GM12878 (cell line): ENCODE measurements at regions not wholly inside any gene's neighbourhood (a gene's known extent, or its start where the extent isn't known, plus 50 kb on each side); places are given as distances from the start of the nearest gene placed in this dataset.

ENCODE experiments used
- ATAC-seq: fragments of 200-7000 bp; cut with Tn5 transposase; 3 replicates; pipeline ENCODE4 v1.9.1; 2020; ENCODE audit warnings: mild to moderate bottlenecking, moderate library complexity
- BruUV-seq: library from RNA; stranded (reverse); fragments of 400-500 nt; replicated peaks from 2 replicates; lab custom pipeline; 2021; lab: Mats Ljungman, UMichigan
- CTCF ChIA-PET: fragments of 300-600 bp; sonication (Branson Sonifier 250); formaldehyde crosslinking; extraction: SDS; loops from one replicate; lab custom pipeline; 2021; ENCODE audit warnings: inconsistent platforms; lab: Yijun Ruan, JAX
- POLR2A ChIA-PET: fragments of 350-600 bp; formaldehyde crosslinking; extraction: SDS; loops from one replicate; lab custom pipeline; 2021; ENCODE audit warnings: inconsistent platforms; lab: Charles Lee
- RAD21 ChIA-PET: fragments of 300-600 bp; sonication (Branson Sonifier 250); formaldehyde crosslinking; loops from one replicate; lab custom pipeline; 2023; ENCODE audit warnings: antibody characterized with exemption; ENCODE audit not compliant: unreplicated experiment; lab: Charles Lee
- SMC1A ChIA-PET: fragments of 300-600 bp; sonication (Branson Sonifier 250); formaldehyde crosslinking; loops from one replicate; lab custom pipeline; 2023; ENCODE audit not compliant: unreplicated experiment, uncharacterized antibody; lab: Charles Lee
- DNase-seq: peaks from one replicate; pipeline ENCODE4 v3.0.0-alpha.2; 2011; ENCODE audit warnings: low read depth, low spot score
- FAIRE-seq: peaks from 3 replicates; lab custom pipeline; 2011; peaks lifted over from hg19 to GRCh38; lab: Jason Lieb, UNC
- H2AFZ ChIP-seq: 2 replicates; pipeline ENCODE4 v1.6.0; 2011; ENCODE audit warnings: low read depth, low read length, control low read depth; ENCODE audit not compliant: control insufficient read depth
- H3K27ac ChIP-seq: 2 replicates; pipeline ENCODE4 v1.5.1; 2011; ENCODE audit warnings: control low read depth; ENCODE audit not compliant: control insufficient read depth, insufficient read depth
- H3K27me3 ChIP-seq, 2 experiments: replicated peaks in 1 of 2; 2 replicates each; pipeline versions ENCODE4 v1.6.0 to v1.6.1; 2011; ENCODE audit warnings: low read length in 1 of 2; ENCODE audit not compliant: control insufficient read depth in 2 of 2, insufficient read depth in 2 of 2
- H3K36me3 ChIP-seq, 2 experiments: 2 replicates each; pipeline ENCODE4 v1.5.1; 2011; ENCODE audit warnings: low read length in 1 of 2; ENCODE audit not compliant: control insufficient read depth in 2 of 2, insufficient read depth in 2 of 2
- H3K4me1 ChIP-seq: 2 replicates; pipeline ENCODE4 v1.6.1; 2011; ENCODE audit warnings: mild to moderate bottlenecking, low read length, moderate library complexity, mixed read lengths; ENCODE audit not compliant: control insufficient read depth, insufficient read depth
- H3K4me2 ChIP-seq: 2 replicates; pipeline ENCODE4 v1.6.0; 2011; ENCODE audit warnings: control low read depth; ENCODE audit not compliant: control insufficient read depth, insufficient read depth
- H3K4me3 ChIP-seq: fragments of 200-600 bp; sonication (generic); 2 replicates; pipeline ENCODE4 v1.5.1; 2016
- H3K79me2 ChIP-seq: 2 replicates; pipeline ENCODE4 v1.6.0; 2011; ENCODE audit warnings: low read length; ENCODE audit not compliant: control insufficient read depth, insufficient read depth
- H3K9ac ChIP-seq: 2 replicates; pipeline ENCODE4 v1.8.0; 2011; ENCODE audit warnings: low read length, control low read depth, mixed read lengths; ENCODE audit not compliant: control insufficient read depth, insufficient read depth
- H3K9me3 ChIP-seq: replicated peaks from 3 replicates; pipeline ENCODE4 v1.5.1; 2011; ENCODE audit warnings: mild to moderate bottlenecking, low read length; ENCODE audit not compliant: control insufficient read depth, insufficient read depth
- H4K20me1 ChIP-seq: 2 replicates; pipeline ENCODE4 v1.6.0; 2011; ENCODE audit not compliant: control insufficient read depth, insufficient read depth
- CHD1 ChIP-seq: IDR thresholded peaks from 2 replicates; pipeline ENCODE4 v1.6.1; 2012; ENCODE audit warnings: low read depth, low read length, improper control_type of control experiment
- CHD4 ChIP-seq: fragments of 200-600 bp; sonication (generic); IDR thresholded peaks from 2 replicates; pipeline ENCODE4 v1.6.1; 2016; ENCODE audit warnings: mild to moderate bottlenecking
- CREB1 ChIP-seq: IDR thresholded peaks from 2 replicates; pipeline ENCODE4 v1.6.1; 2012; ENCODE audit warnings: low read depth, mild to moderate bottlenecking, inconsistent platforms
- DPF2 ChIP-seq: fragments of 450-650 bp; IDR thresholded peaks from 2 replicates; pipeline ENCODE4 v1.6.1; 2017; ENCODE audit warnings: mild to moderate bottlenecking
- MYC ChIP-seq: IDR thresholded peaks from 2 replicates; pipeline ENCODE4 v1.6.1; 2011; ENCODE audit warnings: mild to moderate bottlenecking, low read length, moderate library complexity, inconsistent platforms; ENCODE audit not compliant: insufficient read depth, insufficient replicate concordance, insufficient read length, severe bottlenecking
- NRF1 ChIP-seq: conservative IDR thresholded peaks from 2 replicates; pipeline ENCODE4 v1.6.1; 2011; ENCODE audit warnings: mild to moderate bottlenecking, low read depth, low read length, improper control_type of control experiment
- PBX3 ChIP-seq: IDR thresholded peaks from 2 replicates; pipeline ENCODE4 v1.6.1; 2011; ENCODE audit warnings: mild to moderate bottlenecking, low read depth, low read length, moderate library complexity; ENCODE audit not compliant: insufficient replicate concordance
- USF2 ChIP-seq: IDR thresholded peaks from 2 replicates; pipeline ENCODE4 v1.6.1; 2011; ENCODE audit warnings: low read depth, low read length, improper control_type of control experiment, borderline replicate concordance
- WRNIP1 ChIP-seq: IDR thresholded peaks from 2 replicates; pipeline ENCODE4 v1.6.1; 2011; ENCODE audit warnings: low read depth, low read length, improper control_type of control experiment, borderline replicate concordance
- ZBED1 ChIP-seq: IDR thresholded peaks from 2 replicates; pipeline ENCODE4 v1.6.1; 2016; ENCODE audit warnings: borderline replicate concordance
- ZBTB33 ChIP-seq: fragments of 450-650 bp; IDR thresholded peaks from 2 replicates; pipeline ENCODE4 v1.6.1; 2017; ENCODE audit warnings: mild to moderate bottlenecking
- WGBS: methylation state at CpG from one replicate; pipeline ENCODE4 v1.1.6; 2016; ENCODE audit warnings: low lambda C conversion rate; ENCODE audit not compliant: insufficient replicate concordance, insufficient coverage; ENCODE audit errors: missing lambda C conversion rate; 5-methylcytosine and 5-hydroxymethylcytosine counted together
- in situ Hi-C: fragments of 300-500 bp; cut with MboI; formaldehyde crosslinking; loops from 9 replicates; pipeline ENCODE4 v1.14.3; 2018; ENCODE audit warnings: mixed read lengths
- intact Hi-C: fragments of 100-400 bp; cut with micrococcal nuclease; formaldehyde crosslinking; loops from one replicate; pipeline ENCODE4 v1.14.2; 2022; ENCODE audit not compliant: unreplicated experiment

DNA sequence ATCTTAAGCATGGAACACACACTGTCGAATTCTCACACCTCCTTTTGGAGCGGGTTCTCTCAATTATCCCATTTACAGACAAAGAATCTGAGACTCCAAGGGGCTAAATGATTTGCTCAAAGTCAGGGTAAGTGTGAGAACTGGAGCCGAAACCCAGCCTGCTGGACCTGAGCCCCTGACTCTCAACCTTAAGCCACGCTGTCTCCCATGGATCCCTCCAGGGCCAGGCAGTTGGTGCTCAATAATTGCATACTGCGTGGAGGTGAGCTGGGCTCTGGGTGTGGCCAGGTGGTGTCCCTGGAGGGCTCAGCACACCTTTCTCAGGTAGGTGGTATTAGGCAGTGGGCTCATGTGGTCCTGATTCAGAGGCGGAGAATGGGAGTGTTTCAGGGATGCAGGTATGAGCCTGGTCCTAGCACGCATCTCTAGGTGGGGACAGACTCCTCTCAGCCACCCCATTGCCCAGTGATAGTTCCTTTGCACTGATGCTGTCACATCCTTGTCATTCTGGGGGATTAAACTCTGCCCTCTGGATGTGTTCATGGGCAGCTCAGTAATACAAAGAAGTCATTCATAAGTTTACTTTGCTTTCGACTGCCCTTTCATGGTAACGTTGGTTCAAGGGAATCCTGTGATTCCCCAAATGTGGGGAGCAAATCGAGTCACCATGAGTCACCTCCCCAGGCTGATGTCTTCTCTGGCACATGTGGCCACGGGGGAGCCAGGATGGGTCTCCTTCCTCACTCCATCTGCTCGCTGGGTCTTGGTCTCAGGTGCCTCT is 399.5 kb upstream of the TNRC6C start:
- WGBS, result 8% methylated on average over 12 of the region's 12 CpGs

DNA sequence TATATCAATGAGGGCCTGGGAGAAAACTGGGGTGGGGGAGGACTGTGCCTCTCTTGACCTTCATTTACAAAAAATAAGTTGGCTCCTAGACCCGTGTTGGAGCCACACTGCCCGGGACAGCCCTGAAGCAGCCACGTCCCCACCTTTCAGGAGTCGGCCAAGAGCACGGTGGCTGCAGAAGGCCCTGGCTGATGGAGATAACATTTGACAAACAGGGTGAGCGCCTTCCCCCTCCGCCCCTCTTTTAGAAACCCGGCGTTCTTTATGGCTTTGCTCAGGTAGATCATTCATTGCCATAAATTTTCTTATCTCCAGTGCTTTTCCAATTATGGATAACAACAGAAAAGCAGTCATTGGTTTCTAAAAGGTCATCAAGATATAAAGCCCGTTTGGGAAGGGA is 398.1 kb upstream of the TNRC6C start:
- no peak for DNase-seq
- Histone ChIP-seq H3K36me3 (no peaks in the 10 kb centered on the region), H3K27ac (no peak overlapping the region), H3K4me1 (no peaks in the 10 kb centered on the region), H3K79me2 (no peaks in the 10 kb centered on the region), H3K4me2 (no peak overlapping the region), H3K9ac (no peak overlapping the region), H2AFZ (no peak overlapping the region), H4K20me1 (no peaks in the 10 kb centered on the region), H3K9me3 (no peaks in the 10 kb centered on the region), H3K4me3 (no peak overlapping the region), H3K27me3 (peaks cover 0 to 7% of the 10 kb centered on the region in 2 experiments; a peak in 3 of 4 replicates)
- SMC1A ChIA-PET, result no interaction called here
- CTCF ChIA-PET, result no interaction called here
- RAD21 ChIA-PET, result no interaction called here
- 34% methylated on average over 10 of the region's 10 CpGs for WGBS
- BruUV-seq, result no TSS peak
- no peak for ATAC-seq
- in situ Hi-C loops (no loop called here), intact Hi-C loops (no loop called here)
- POLR2A ChIA-PET, result no interaction called here
- FAIRE-seq, result no peak
- no peak for TF ChIP-seq CHD4
- no peak for TF ChIP-seq CREB1
- TF ChIP-seq ZBTB33, result no peak
- no peak for TF ChIP-seq PBX3

More for the DNA sequence above, 399.5 kb upstream of the TNRC6C start:
- Histone ChIP-seq H3K4me3 (no peak overlapping the region), H2AFZ (no peak overlapping the region), H3K36me3 (no peaks in the 10 kb centered on the region), H3K27me3 (peaks cover 0 to 7% of the 10 kb centered on the region in 2 experiments; a peak in 3 of 4 replicates), H3K4me1 (no peaks in the 10 kb centered on the region)
- SMC1A ChIA-PET, result no interaction called here
- intact Hi-C loops, result no loop called here
- CTCF ChIA-PET, result no interaction called here
- no peak for TF ChIP-seq CHD1
- no peak for TF ChIP-seq DPF2
- TF ChIP-seq USF2, result no peak
- no peak for TF ChIP-seq MYC
- TF ChIP-seq NRF1, result no peak
- TF ChIP-seq WRNIP1, result no peak
- TF ChIP-seq ZBED1, result no peak
- TF ChIP-seq, all 136 proteins: peak for 0
- Histone ChIP-seq H3K79me2 (no peaks in the 10 kb centered on the region), H3K9me3 (no peaks in the 10 kb centered on the region), H3K27ac (no peak overlapping the region), H3K4me2 (no peak overlapping the region), H4K20me1 (no peaks in the 10 kb centered on the region), H3K9ac (no peak overlapping the region)
- in situ Hi-C loops, result no loop called here
- ChIA-PET POLR2A (no interaction called here), RAD21 (no interaction called here)
- FAIRE-seq (no peak), ATAC-seq (no peak), DNase-seq (no peak)
- no TSS peak for BruUV-seq
